ENCODE measurements at regions not wholly inside any gene's neighbourhood (a gene's known extent, or its start where the extent isn't known, plus 50 kb on each side); places are given as distances from the start of the nearest gene placed in this dataset.

GRCh38 chr4:12324965-12325364, 896.3 kb upstream of the HS3ST1 start:
- Histone ChIP-seq H3K4me3 (no peak overlapping the region), H3K36me3 (no peaks in the 10 kb centered on the region), H3K4me1 (no peaks in the 10 kb centered on the region), H3K27ac (no peak overlapping the region), H3K9me3 (no peaks in the 10 kb centered on the region), H3K27me3 (no peaks in the 10 kb centered on the region)
- DNase-seq (no peak), ATAC-seq (peak in 1 of 8 donors; percentile 76)
- 36% methylated on average over 1 of the region's 1 CpG for WGBS, 2 donors
- intact Hi-C loops (cut with DNase I) = no loop called here
- no peak for TF ChIP-seq CTCF (IDR thresholded peaks at IDR 0.05)

- intact Hi-C loops (cut with DNase I) = no loop called here
- no peak for ATAC-seq
- no peaks in the 10 kb centered on the region for H3K27me3 ChIP-seq
- no peak overlapping the region for H3K27ac ChIP-seq
- 53 to 65% methylated on average over 4 of the region's 4 CpGs for WGBS, 2 donors
- no peaks in the 10 kb centered on the region for H3K36me3 ChIP-seq
- H3K4me1 ChIP-seq = no peaks in the 10 kb centered on the region
- no peak for TF ChIP-seq CTCF (IDR thresholded peaks at IDR 0.05)
- DNase-seq = no peak
- H3K4me3 ChIP-seq = no peak overlapping the region
- no peaks in the 10 kb centered on the region for H3K9me3 ChIP-seq
These were observed 891.1 kb upstream of the HS3ST1 start for GRCh38 chr4:12319765-12320164.

GRCh38 chr4:12304905-12305304, 876.2 kb upstream of the HS3ST1 start:
- peaks cover 0 to 5% (median 0%) of the 10 kb centered on the region in 11 donors for H3K9me3 ChIP-seq
- intact Hi-C loops (cut with DNase I) = no loop called here
- H3K27me3 ChIP-seq = no peaks in the 10 kb centered on the region
- H3K4me3 ChIP-seq = no peak overlapping the region
- H3K36me3 ChIP-seq = no peaks in the 10 kb centered on the region
- H3K4me1 ChIP-seq = no peaks in the 10 kb centered on the region
- no peak overlapping the region for H3K27ac ChIP-seq
- ATAC-seq (no peak), DNase-seq (no peak)
- TF ChIP-seq CTCF (IDR thresholded peaks at IDR 0.05) = no peak
- WGBS, 2 donors = 57 to 59% methylated on average over 3 of the region's 3 CpGs

DNA sequence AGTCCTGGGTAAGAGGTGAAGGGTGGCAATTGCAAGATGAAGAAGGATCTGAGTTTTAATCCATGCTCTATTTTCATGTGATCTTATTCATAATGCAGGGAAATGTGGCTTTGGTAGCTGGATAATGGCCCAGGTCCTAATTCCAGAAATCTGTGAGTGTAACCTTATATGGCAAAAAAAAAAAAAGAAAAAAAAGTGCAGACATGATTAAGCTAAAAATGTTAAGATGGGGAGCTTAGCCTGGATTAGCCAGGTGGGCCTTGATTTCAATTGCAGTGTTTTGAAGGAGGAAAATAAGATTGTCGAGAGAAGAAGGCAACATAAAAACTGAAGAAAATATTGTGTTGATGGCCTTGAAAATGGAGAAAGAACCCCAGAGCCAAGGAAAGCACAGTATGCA, 867.7 kb upstream of the HS3ST1 start:
- intact Hi-C loops (cut with DNase I) = no loop called here
- no peak overlapping the region for H3K27ac ChIP-seq
- no peak for TF ChIP-seq CTCF (IDR thresholded peaks at IDR 0.05)
- 79 to 84% methylated on average over 1 of the region's 1 CpG for WGBS, 2 donors
- no peaks in the 10 kb centered on the region for H3K27me3 ChIP-seq
- ATAC-seq (no peak), DNase-seq (no peak)
- H3K36me3 ChIP-seq = no peaks in the 10 kb centered on the region
- no peaks in the 10 kb centered on the region for H3K4me1 ChIP-seq
- H3K9me3 ChIP-seq = peaks cover 0 to 8% (median 0%) of the 10 kb centered on the region in 11 donors
- no peak overlapping the region for H3K4me3 ChIP-seq
